Midbrain (tissue), 1 donor: ENCODE measurements at regions not wholly inside any gene's neighbourhood (a gene's known extent, or its start where the extent isn't known, plus 50 kb on each side); places are given as distances from the start of the nearest gene placed in this dataset.
"Not testable (repeated sequence)": the region's sequence is repeated elsewhere in the genome, so short reads cannot be mapped to it uniquely, and the experiment has no call there.

Experiments
- DNase-seq: peaks from one replicate; lab custom pipeline; 2025; lab: John Stamatoyannopoulos, UW

GRCh38 chr21:21858502-21859334, 860.5 kb downstream of the NCAM2 start:
- no peak for DNase-seq

GRCh38 chr21:21860888-21861287, 862.7 kb downstream of the NCAM2 start:
- no peak for DNase-seq

- DNase-seq: no peak
These were observed 866.2 kb downstream of the NCAM2 start for GRCh38 chr21:21864321-21864840.

- DNase-seq: no peak
These were observed 899.2 kb downstream of the NCAM2 start for GRCh38 chr21:21897275-21897883.

GRCh38 chr21:21898801-21899200, 900.6 kb downstream of the NCAM2 start:
- DNase-seq: no peak

GRCh38 chr21:21902416-21902815, 904.2 kb downstream of the NCAM2 start:
- not testable (repeated sequence) for DNase-seq

- no peak for DNase-seq
These were observed 909.1 kb downstream of the NCAM2 start for GRCh38 chr21:21907271-21907670.

- no peak for DNase-seq
These were observed 917.6 kb downstream of the NCAM2 start for GRCh38 chr21:21915816-21916215.

- DNase-seq: peak; percentile 6
These were observed 923.4 kb downstream of the NCAM2 start for GRCh38 chr21:21921410-21922232.

- DNase-seq: no peak
These were observed 931.0 kb downstream of the NCAM2 start for GRCh38 chr21:21929226-21929625.

- DNase-seq: no peak
These were observed 931.6 kb downstream of the NCAM2 start for GRCh38 chr21:21929789-21930188.

GRCh38 chr21:21952566-21952965, 954.4 kb downstream of the NCAM2 start:
- no peak for DNase-seq

GRCh38 chr21:21955204-21955603, 957.0 kb downstream of the NCAM2 start:
- no peak for DNase-seq

GRCh38 chr21:21957490-21957889, 959.3 kb downstream of the NCAM2 start:
- DNase-seq: no peak

- no peak for DNase-seq
These were observed 965.7 kb downstream of the NCAM2 start for GRCh38 chr21:21963911-21964310.

- DNase-seq: no peak
These were observed 970.6 kb downstream of the NCAM2 start for GRCh38 chr21:21968810-21969209.

- DNase-seq: no peak
These were observed 971.0 kb downstream of the NCAM2 start for GRCh38 chr21:21969211-21969610.

GRCh38 chr21:21971384-21971783, 973.2 kb downstream of the NCAM2 start:
- no peak for DNase-seq

GRCh38 chr21:21973806-21974205, 975.6 kb downstream of the NCAM2 start:
- DNase-seq: no peak

GRCh38 chr21:21996891-21997290, 998.7 kb downstream of the NCAM2 start:
- no peak for DNase-seq

GRCh38 chr21:21997390-21998333, 999.5 kb downstream of the NCAM2 start:
- DNase-seq: no peak
